HG02885 (cell line): ENCODE measurements at regions not wholly inside any gene's neighbourhood (a gene's known extent, or its start where the extent isn't known, plus 50 kb on each side); places are given as distances from the start of the nearest gene placed in this dataset.

Experiments
- ATAC-seq: cut with Tn5 transposase; IDR thresholded peaks from one replicate; pipeline ENCODE4 v1.9.1; 2021; ENCODE audit warnings: mild to moderate bottlenecking; ENCODE audit not compliant: unreplicated experiment, poor library complexity

GRCh38 chr2:236935631-236936445 lies 149.9 kb upstream of the COPS8 start:
- no peak for ATAC-seq

- no peak for ATAC-seq
Observed at GRCh38 chr2:236936446-236936940, 149.2 kb upstream of the COPS8 start.

- no peak for ATAC-seq
Observed at GRCh38 chr2:236938126-236938525, 147.6 kb upstream of the COPS8 start.

GRCh38 chr2:236939271-236939670 lies 146.4 kb upstream of the COPS8 start:
- ATAC-seq, result no peak

GRCh38 chr2:236939721-236940231 lies 145.9 kb upstream of the COPS8 start:
- ATAC-seq, result no peak

GRCh38 chr2:236940497-236940896 lies 145.2 kb upstream of the COPS8 start:
- no peak for ATAC-seq

GRCh38 chr2:236940916-236941520 lies 144.7 kb upstream of the COPS8 start:
- ATAC-seq, result no peak

- no peak for ATAC-seq
Observed at GRCh38 chr2:236941551-236941950, 144.1 kb upstream of the COPS8 start.

- no peak for ATAC-seq
Observed at GRCh38 chr2:236942554-236942953, 143.1 kb upstream of the COPS8 start.

GRCh38 chr2:236943068-236943467 lies 142.6 kb upstream of the COPS8 start:
- no peak for ATAC-seq

GRCh38 chr2:236943841-236944513 lies 141.7 kb upstream of the COPS8 start:
- no peak for ATAC-seq

GRCh38 chr2:236944561-236944960 lies 141.1 kb upstream of the COPS8 start:
- ATAC-seq, result no peak

- ATAC-seq, result no peak
Observed at GRCh38 chr2:236945431-236946016, 140.2 kb upstream of the COPS8 start.

GRCh38 chr2:236946871-236947270 lies 138.8 kb upstream of the COPS8 start:
- ATAC-seq, result no peak

- no peak for ATAC-seq
Observed at GRCh38 chr2:236947294-236947693, 138.4 kb upstream of the COPS8 start.

- ATAC-seq, result no peak
Observed at GRCh38 chr2:236947896-236948295, 137.8 kb upstream of the COPS8 start.

GRCh38 chr2:236949089-236949905 lies 136.4 kb upstream of the COPS8 start:
- ATAC-seq, result no peak

GRCh38 chr2:236951830-236952475 lies 133.7 kb upstream of the COPS8 start:
- no peak for ATAC-seq

- ATAC-seq, result no peak
Observed at GRCh38 chr2:236954641-236955040, 131.0 kb upstream of the COPS8 start.
